IMR-90 (cell line): ENCODE measurements at regions not wholly inside any gene's neighbourhood (a gene's known extent, or its start where the extent isn't known, plus 50 kb on each side); places are given as distances from the start of the nearest gene placed in this dataset.

ENCODE experiments used
- ATAC-seq: fragments of 200-7000 bp; cut with Tn5 transposase; 2 replicates; pipeline ENCODE4 v1.9.1; 2020; ENCODE audit warnings: low read depth, mild to moderate bottlenecking, moderate library complexity
- BruUV-seq: library from RNA; stranded (reverse); fragments of 400-500 nt; replicated peaks from 2 replicates; lab custom pipeline; 2021; lab: Mats Ljungman, UMichigan
- CTCF ChIA-PET: fragments of 300-600 bp; formaldehyde crosslinking; extraction: SDS; loops from one replicate; lab custom pipeline; 2021; ENCODE audit warnings: antibody characterized with exemption; lab: Yijun Ruan, JAX
- POLR2A ChIA-PET: fragments of 300-600 bp; sonication (Branson Sonifier 250); formaldehyde crosslinking; loops from one replicate; lab custom pipeline; 2022; ENCODE audit warnings: antibody characterized with exemption; ENCODE audit not compliant: unreplicated experiment; lab: Charles Lee
- DNase-seq: peaks from one replicate; pipeline ENCODE4 v3.0.0; 2013
- H2AFZ ChIP-seq: replicated peaks from 2 replicates; pipeline ENCODE3; 2013; ENCODE audit warnings: low read length, mild to moderate bottlenecking; ENCODE audit not compliant: poor library complexity
- H2AK5ac ChIP-seq: 2 replicates; pipeline ENCODE4 v1.6.1; 2013; ENCODE audit warnings: low read depth, low read length, inconsistent platforms
- H2AK9ac ChIP-seq: replicated peaks from 2 replicates; pipeline ENCODE3; 2013; ENCODE audit warnings: mild to moderate bottlenecking, low read depth, low read length, moderate library complexity; ENCODE audit not compliant: poor library complexity
- H2BK120ac ChIP-seq: 2 replicates; pipeline ENCODE4 v1.6.1; 2013; ENCODE audit warnings: low read depth, low read length, inconsistent platforms
- H2BK15ac ChIP-seq: 3 replicates; pipeline ENCODE4 v1.6.1; 2013; ENCODE audit warnings: low read depth, low read length, inconsistent platforms
- H2BK20ac ChIP-seq: 2 replicates; pipeline ENCODE4 v1.6.1; 2013; ENCODE audit warnings: low read depth, mild to moderate bottlenecking, inconsistent platforms, low read length, moderate library complexity
- H2BK5ac ChIP-seq: 2 replicates; pipeline ENCODE4 v1.6.1; 2013; ENCODE audit warnings: mild to moderate bottlenecking, low read depth, low read length, inconsistent platforms; ENCODE audit not compliant: poor library complexity, severe bottlenecking
- H3K14ac ChIP-seq: replicated peaks from 2 replicates; pipeline ENCODE4 v1.6.1; 2013; ENCODE audit warnings: low read depth, low read length, inconsistent platforms
- H3K18ac ChIP-seq: 2 replicates; pipeline ENCODE4 v1.6.1; 2013; ENCODE audit warnings: low read depth, low read length, control low read depth
- H3K23ac ChIP-seq: 2 replicates; pipeline ENCODE4 v1.6.1; 2013; ENCODE audit warnings: low read depth, low read length, inconsistent platforms
- H3K27ac ChIP-seq: 2 replicates; pipeline ENCODE4 v1.5.1; 2013; ENCODE audit warnings: mild to moderate bottlenecking, control low read depth, low read length; ENCODE audit not compliant: insufficient read depth
- H3K27me3 ChIP-seq: 2 replicates; pipeline ENCODE4 v1.6.1; 2013; ENCODE audit warnings: low read length; ENCODE audit not compliant: control insufficient read depth, insufficient read depth
- H3K36me3 ChIP-seq: 2 replicates; pipeline ENCODE4 v1.6.1; 2013; ENCODE audit warnings: low read length, mixed read lengths; ENCODE audit not compliant: control insufficient read depth, insufficient read depth
- H3K4ac ChIP-seq: 2 replicates; pipeline ENCODE4 v1.6.1; 2013; ENCODE audit warnings: low read depth, low read length, inconsistent platforms
- H3K4me1 ChIP-seq: 2 replicates; pipeline ENCODE4 v1.6.1; 2013; ENCODE audit warnings: low read length, mixed read lengths; ENCODE audit not compliant: control insufficient read depth, insufficient read depth
- H3K4me2 ChIP-seq: 2 replicates; pipeline ENCODE4 v1.6.1; 2013; ENCODE audit warnings: low read depth, mild to moderate bottlenecking, control low read depth, low read length, moderate library complexity
- H3K4me3 ChIP-seq: 2 replicates; pipeline ENCODE4 v1.5.1; 2013; ENCODE audit warnings: low read depth, mild to moderate bottlenecking, control low read depth, low read length, moderate library complexity; ENCODE audit not compliant: insufficient read depth
- H3K56ac ChIP-seq: 2 replicates; pipeline ENCODE4 v1.6.1; 2013; ENCODE audit warnings: low read length, inconsistent platforms; ENCODE audit not compliant: insufficient read depth; ENCODE audit errors: extremely low read depth
- H3K79me1 ChIP-seq, 2 experiments: 2 replicates each; pipeline ENCODE4 v1.6.1; 2013; ENCODE audit warnings: low read length in 2 of 2, inconsistent platforms in 1 of 2, low read depth in 1 of 2
- H3K9ac ChIP-seq: 2 replicates; pipeline ENCODE4 v1.6.1; 2013; ENCODE audit warnings: low read depth, low read length, control low read depth
- H3K9me1 ChIP-seq: 2 replicates; pipeline ENCODE4 v1.6.1; 2013; ENCODE audit warnings: low read length, inconsistent platforms; ENCODE audit not compliant: insufficient read depth
- H3K9me3 ChIP-seq: 2 replicates; pipeline ENCODE4 v1.6.1; 2013; ENCODE audit warnings: low read length; ENCODE audit not compliant: control insufficient read depth, insufficient read depth
- H4K20me1 ChIP-seq: 2 replicates; pipeline ENCODE4 v1.6.1; 2013; ENCODE audit warnings: low read length, inconsistent platforms; ENCODE audit not compliant: insufficient read depth
- H4K5ac ChIP-seq: 2 replicates; pipeline ENCODE4 v1.6.1; 2013; ENCODE audit warnings: mild to moderate bottlenecking, low read depth, low read length, control low read depth
- H4K8ac ChIP-seq, 2 experiments: 2 replicates each; pipeline ENCODE4 v1.6.1; 2013; ENCODE audit warnings: low read depth in 2 of 2, low read length in 2 of 2, control low read depth in 1 of 2, inconsistent platforms in 1 of 2
- H4K91ac ChIP-seq: 2 replicates; pipeline ENCODE4 v1.6.1; 2013; ENCODE audit warnings: low read depth, low read length, inconsistent platforms; ENCODE audit not compliant: insufficient read depth
- CEBPB ChIP-seq: IDR thresholded peaks from 2 replicates; pipeline ENCODE4 v1.6.1; 2012; ENCODE audit warnings: low read depth, low read length, improper control_type of control experiment
- FOS ChIP-seq: fragments of 150-350 bp; IDR thresholded peaks from 2 replicates; pipeline ENCODE4 v1.6.1; 2016; ENCODE audit warnings: low read depth, low read length
- MXI1 ChIP-seq: IDR thresholded peaks from 2 replicates; pipeline ENCODE4 v1.6.1; 2012; ENCODE audit warnings: low read depth, mild to moderate bottlenecking, low read length, moderate library complexity, borderline replicate concordance
- NFE2L2 ChIP-seq: fragments of 150-350 bp; IDR thresholded peaks from 2 replicates; pipeline ENCODE4 v1.6.1; 2016; ENCODE audit warnings: low read depth, mild to moderate bottlenecking, low read length
- WGBS, 2 experiments: methylation state at CpG; one replicate each; pipeline versions ENCODE4 v1.1.5 to v1.1.7; 2013; ENCODE audit warnings: missing lambda C conversion rate in 2 of 2; ENCODE audit not compliant: insufficient read length in 1 of 2; ENCODE audit errors: extremely low coverage in 2 of 2; 5-methylcytosine and 5-hydroxymethylcytosine counted together
- dilution Hi-C: fragments of 300-500 bp; cut with HindIII; formaldehyde crosslinking; loops from one replicate; pipeline ENCODE4 v1.14.3; 2018; ENCODE audit warnings: low sequenced_read_pairs; ENCODE audit not compliant: unreplicated experiment
- in situ Hi-C: fragments of 300-500 bp; cut with MboI; formaldehyde crosslinking; loops from 3 replicates; pipeline ENCODE4 v1.14.3; 2019; ENCODE audit warnings: low sequenced_read_pairs, inconsistent platforms, mixed read lengths
- intact Hi-C: fragments of 100-400 bp; cut with micrococcal nuclease; formaldehyde crosslinking; loops from 2 replicates; pipeline ENCODE4 v1.10.0; 2022

DNA sequence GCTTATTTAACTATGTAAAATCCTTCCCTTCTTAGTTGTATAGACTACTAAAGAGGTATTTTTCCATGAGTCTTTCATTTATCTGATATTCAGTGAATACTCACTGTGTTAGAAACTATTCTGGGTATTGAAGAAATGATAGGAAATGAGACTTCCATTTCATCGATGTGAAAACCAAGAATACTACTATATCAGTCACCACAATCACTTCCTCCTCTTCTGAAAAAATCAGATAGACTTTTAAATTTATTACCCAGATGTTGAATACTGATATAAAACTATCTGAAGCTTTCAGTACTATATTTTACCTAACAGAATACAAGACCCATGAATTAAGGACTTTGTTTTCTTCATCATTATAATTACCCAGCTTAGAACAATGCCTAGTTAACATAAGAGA is 1801.1 kb upstream of the CELF4 start:
- Histone ChIP-seq H3K4me1 (no peaks in the 10 kb centered on the region), H3K4ac (no peak overlapping the region), H2BK5ac (no peak overlapping the region), H3K4me2 (no peak overlapping the region), H3K9me1 (no peaks in the 10 kb centered on the region), H3K27me3 (no peaks in the 10 kb centered on the region), H3K18ac (no peak overlapping the region), H3K23ac (no peak overlapping the region), H4K20me1 (no peaks in the 10 kb centered on the region), H4K5ac (no peak overlapping the region), H2AK5ac (no peak overlapping the region), H3K27ac (no peak overlapping the region), H3K9ac (no peak overlapping the region), H4K8ac (no peak overlapping the region), H4K91ac (no peak overlapping the region), H2AFZ (no peak overlapping the region), H2BK15ac (no peak overlapping the region), H2BK20ac (no peak overlapping the region), H3K14ac (no peak overlapping the region), H3K36me3 (no peaks in the 10 kb centered on the region), H3K4me3 (no peak overlapping the region), H3K56ac (no peak overlapping the region), H3K9me3 (no peaks in the 10 kb centered on the region), H2AK9ac (no peak overlapping the region), H3K79me1 (no peaks in the 10 kb centered on the region), H2BK120ac (no peak overlapping the region)
- WGBS, 2 experiments, result no CpG with 5 or more reads among the region's 1 CpG
- ATAC-seq (no peak), DNase-seq (no peak)
- intact Hi-C loops (no loop called here), dilution Hi-C loops (no loop called here), in situ Hi-C loops (no loop called here)
- ChIA-PET POLR2A (no interaction called here), CTCF (no interaction called here)
- TF ChIP-seq CEBPB (no peak), NFE2L2 (no peak), MXI1 (no peak), FOS (no peak)
- no TSS peak for BruUV-seq
